DMS 273 treated with DMSO at 0.1 percent for 48 hours (cell line): ENCODE measurements at regions not wholly inside any gene's neighbourhood (a gene's known extent, or its start where the extent isn't known, plus 50 kb on each side); places are given as distances from the start of the nearest gene placed in this dataset.
"Not testable (repeated sequence)": the region's sequence is repeated elsewhere in the genome, so short reads cannot be mapped to it uniquely, and the experiment has no call there.

Source experiments
- DNase-seq: peaks from one replicate; lab custom pipeline; 2025; lab: John Stamatoyannopoulos, UW

- no peak for DNase-seq
Measured at GRCh38 chr5:42949348-42950115, 90.6 kb downstream of the ANXA2R start.

- no peak for DNase-seq
Measured at GRCh38 chr5:42948961-42949347, 91.2 kb downstream of the ANXA2R start.

- no peak for DNase-seq
Measured at GRCh38 chr5:42944989-42945388, 95.1 kb downstream of the ANXA2R start.

DNA sequence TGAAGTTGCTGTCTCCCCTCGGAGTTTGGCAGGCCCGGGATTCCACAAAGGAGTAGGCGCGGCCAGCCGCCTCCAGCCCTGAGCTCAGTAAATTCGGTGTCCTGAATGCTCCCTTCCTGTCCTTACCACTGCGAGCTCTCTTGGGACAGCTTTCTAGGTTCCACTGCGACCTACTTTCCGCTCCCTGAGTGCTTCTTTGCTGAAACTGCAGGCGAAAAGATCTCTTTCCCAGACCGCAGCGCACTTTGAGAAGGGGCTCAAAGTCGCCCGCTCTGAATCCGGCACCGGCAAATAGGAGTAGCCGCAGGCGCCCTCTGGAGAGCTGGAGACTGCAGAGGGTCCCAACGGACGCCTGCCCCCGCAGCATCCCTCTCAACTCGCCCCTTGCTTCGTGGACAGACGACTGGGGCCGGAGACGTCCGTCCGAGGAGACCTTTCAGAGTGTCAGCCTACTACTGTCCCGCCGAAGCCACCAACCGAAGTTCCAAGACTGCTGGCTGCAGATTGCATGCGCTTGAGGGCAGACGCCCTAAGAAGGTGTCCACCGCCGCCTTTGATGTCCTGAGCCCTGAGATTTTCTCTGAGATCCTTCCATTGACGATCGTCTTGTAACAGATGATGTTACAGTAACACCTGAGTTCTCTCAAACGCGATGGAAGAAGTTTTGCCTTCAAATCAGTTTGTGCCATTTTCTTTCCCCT, 96.0 kb downstream of the ANXA2R start:
- DNase-seq, result no peak

- DNase-seq, result no peak
Measured at GRCh38 chr5:42940853-42941252, 99.3 kb downstream of the ANXA2R start.

DNA sequence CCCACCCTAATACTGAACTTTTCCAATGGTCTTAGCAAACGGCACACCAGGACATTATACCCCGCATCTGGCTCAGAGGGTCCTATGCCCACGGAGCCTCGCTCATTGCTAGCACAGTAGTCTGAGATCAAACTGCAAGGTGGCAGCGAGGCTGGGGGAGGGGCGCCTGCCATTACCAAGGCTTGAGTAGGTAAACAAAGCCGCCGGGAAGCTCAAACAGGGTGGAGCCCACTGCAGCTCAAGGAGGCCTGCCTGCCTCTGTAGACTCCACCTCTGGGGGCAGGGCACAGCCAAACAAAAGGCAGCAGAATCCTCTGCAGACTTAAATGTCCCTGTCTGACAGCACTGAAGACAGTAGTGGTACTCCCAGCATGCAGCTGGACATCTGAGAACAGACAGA, 108.1 kb downstream of the ANXA2R start:
- not testable (repeated sequence) for DNase-seq

- not testable (repeated sequence) for DNase-seq
Measured at GRCh38 chr5:42931451-42931850, 108.7 kb downstream of the ANXA2R start.

DNA sequence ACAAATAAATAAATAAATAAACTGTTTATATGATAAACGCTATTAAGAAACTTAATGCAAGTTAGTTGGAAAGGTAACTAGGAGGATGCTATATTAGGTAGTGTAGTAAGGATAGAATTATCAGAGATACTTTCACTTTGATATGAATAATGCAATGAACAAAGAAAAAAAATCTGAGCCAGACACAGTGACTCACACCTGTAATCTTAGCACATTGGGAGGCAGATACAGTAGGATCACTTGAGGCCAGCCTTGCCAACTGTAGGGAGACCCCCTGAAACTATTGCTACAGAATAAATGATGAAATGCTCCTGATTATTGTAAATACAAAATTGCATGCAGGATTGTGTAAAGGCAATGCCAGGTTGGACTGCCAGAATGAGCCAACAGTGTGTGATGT, 109.2 kb downstream of the ANXA2R start:
- DNase-seq, result no peak

GRCh38 chr5:42929871-42930270, 110.2 kb downstream of the ANXA2R start:
- no peak for DNase-seq

DNA sequence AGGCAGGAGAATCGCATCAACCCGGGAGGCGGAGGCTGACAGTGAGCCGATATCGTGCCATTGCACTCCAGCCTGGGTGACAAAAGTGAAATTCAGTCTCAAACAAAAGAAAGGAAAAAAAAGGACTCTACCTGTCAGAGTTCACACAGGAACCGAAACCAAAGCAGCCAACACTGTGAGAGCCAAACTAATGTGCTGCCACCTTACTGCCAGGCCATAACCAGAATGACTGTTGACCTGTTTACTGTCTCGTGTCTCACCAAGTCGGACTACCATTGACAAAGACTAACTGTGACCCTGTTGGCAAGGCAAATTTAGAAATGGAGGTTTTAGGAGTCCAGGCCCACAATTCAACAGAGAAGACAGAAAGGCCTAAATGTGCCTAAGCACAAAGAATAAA, 112.4 kb downstream of the ANXA2R start:
- DNase-seq, result no peak

DNA sequence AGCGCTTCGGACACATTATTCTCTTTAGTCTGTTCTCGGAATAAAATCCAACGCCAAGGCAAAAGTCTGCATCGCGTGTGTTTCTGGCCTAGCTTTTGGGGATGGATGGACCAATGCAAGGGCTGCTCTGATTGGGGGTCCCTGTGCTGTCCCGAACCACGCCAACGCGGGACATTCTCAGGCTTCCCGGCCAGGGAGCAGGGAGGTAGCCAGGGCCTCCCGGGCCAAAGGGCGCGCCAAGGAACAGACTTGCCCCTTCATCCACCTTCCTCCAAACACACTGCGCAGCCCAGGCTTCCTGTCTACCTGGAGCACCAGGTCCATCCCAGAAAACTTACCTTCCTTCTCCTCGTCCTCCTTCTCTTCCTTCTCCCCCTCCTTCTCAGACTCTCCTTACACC, 113.0 kb upstream of the SELENOP start:
- no peak for DNase-seq

GRCh38 chr5:42924226-42924625, 112.5 kb upstream of the SELENOP start:
- no peak for DNase-seq

DNA sequence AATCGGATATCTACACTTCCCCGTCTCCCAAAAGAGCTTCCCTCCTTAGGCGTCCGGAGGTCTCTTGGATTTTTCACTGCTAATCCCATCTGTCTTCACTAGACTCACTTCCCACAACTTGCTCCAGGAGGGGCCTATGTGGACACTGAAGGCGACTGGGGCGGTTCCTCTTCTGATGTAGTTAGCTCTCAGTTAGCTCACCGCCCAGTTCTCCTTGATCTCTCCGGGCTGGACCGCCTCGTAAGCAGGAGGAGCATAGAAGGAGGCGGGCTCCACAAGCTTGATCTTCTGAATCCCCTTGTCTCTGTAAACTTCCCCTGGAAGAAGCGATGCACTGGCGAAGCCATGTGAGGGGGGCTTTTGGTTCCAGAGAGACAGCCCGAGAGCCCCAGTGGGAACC, 112.0 kb upstream of the SELENOP start:
- no peak for DNase-seq

DNA sequence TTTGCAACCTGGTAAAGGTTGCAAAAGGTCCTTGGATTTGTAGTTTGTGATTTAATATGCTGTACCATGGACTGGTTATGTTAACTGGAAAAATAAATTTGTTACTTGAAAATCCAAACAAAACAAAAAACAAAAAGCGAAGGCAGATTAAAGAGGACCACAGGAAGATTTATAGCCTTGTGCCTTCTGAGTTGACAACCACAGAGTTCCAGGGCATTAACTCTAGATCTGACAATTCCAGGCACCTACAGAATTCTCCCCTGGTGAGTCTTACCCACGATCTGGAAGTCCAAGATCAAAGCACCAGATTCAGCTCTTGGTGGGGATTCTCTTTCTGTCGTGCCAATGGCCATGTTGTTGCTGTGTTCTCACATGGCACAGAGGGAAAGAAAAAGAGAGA, 107.9 kb upstream of the SELENOP start:
- no peak for DNase-seq

- no peak for DNase-seq
Measured at GRCh38 chr5:42915306-42915866, 103.7 kb upstream of the SELENOP start.

- no peak for DNase-seq
Measured at GRCh38 chr5:42912184-42912798, 100.6 kb upstream of the SELENOP start.

DNA sequence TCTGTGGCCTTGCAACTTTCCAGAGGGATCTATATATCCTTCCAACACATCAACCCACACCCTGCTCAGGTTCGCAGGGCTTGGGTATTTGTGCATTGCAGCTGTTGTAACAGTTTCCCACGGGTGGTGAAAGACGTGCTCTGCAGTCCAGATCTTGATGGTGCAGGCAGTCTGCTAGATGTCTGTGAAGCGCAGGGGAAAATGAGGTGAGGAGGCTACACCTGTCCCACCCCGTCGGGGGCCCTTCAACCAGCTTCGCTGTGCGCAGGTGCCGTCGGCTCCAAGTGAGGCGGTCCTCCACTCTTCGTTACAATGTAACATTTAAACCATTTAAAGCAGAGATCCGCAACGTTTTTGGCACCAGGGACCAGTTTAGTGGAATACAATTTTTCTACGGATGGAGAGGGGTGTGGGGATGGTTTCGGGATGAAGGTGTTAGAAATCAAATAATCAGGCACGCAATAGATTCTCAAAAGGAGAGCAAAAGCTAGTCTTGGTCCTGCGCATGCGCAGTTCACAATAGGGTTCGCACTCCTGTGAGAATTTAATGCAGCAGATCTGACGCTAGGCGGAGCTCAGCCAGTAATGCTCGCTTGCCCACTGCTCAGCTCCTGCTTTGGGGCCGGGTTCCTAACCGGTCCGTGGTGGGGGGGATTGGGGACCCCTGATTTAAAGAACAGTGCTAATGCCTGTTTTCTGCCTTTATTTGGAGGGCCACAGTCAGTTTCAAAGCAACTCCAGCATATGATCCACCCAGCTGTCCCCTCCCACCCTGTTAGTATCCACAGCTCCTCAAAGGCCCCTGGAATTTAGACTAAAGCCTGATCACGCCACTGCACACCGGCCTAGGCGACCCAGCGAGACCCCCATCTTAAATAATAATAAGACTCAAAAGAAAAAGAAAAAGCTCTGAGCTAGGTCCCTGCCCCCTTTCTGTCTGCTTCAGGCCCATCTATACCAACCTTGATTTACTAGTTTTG, 97.1 kb upstream of the SELENOP start:
- peak; percentile 74 for DNase-seq

GRCh38 chr5:42908086-42908485, 96.4 kb upstream of the SELENOP start:
- no peak for DNase-seq

DNA sequence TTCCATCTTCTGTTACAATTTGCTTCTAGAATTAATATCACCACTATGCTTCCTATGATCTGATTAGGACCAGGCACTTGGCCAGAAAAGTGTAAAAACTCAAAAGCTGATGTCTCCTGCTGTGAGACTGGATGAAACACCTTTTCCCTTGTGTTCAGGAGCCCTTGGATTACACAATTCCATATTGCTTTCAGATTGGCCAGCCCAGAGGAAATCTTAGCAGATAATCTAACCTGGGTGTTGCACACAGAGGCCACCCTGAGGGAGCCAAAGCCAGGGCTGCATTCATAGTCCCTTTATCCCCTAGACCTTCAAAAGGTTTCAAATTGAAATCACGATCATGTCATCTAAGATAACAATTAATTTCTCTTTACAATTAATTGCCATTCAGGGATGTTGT, 94.1 kb upstream of the SELENOP start:
- DNase-seq, result no peak

GRCh38 chr5:42900734-42901133, 89.0 kb upstream of the SELENOP start:
- no peak for DNase-seq

GRCh38 chr5:42898760-42899159, 87.1 kb upstream of the SELENOP start:
- DNase-seq, result no peak

DNA sequence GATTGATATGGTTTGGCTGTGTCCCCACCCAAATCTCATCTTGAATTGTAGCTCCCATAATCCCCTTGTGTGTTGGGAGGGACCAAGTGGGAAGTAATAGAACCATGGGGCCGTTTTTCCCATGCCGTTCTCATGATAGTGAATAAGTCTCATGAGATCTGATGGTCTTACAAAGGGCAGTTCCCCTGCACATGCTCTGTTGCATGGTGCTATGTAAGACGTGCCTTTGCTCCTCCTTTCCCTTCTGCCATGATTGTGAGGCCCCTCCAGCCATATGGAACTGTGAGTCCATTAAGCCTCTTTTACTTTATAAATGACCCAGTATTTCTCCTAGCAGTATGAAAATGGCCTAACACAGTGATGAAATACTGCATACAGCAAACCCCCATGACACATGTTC, 84.8 kb upstream of the SELENOP start:
- DNase-seq, result no peak
